Endodermal cell (in vitro differentiated cells): ENCODE measurements at regions not wholly inside any gene's neighbourhood (a gene's known extent, or its start where the extent isn't known, plus 50 kb on each side); places are given as distances from the start of the nearest gene placed in this dataset.

Experiments used
- DNase-seq: peaks from one replicate; pipeline ENCODE4 v3.0.0-alpha.2; 2017
- H3K27ac ChIP-seq: 2 replicates; pipeline ENCODE4 v1.5.1; 2013; ENCODE audit warnings: mild to moderate bottlenecking, low read depth, low read length, moderate library complexity
- H3K27me3 ChIP-seq: 2 replicates; pipeline ENCODE4 v1.6.1; 2013; ENCODE audit warnings: mild to moderate bottlenecking, low read length, moderate library complexity; ENCODE audit not compliant: insufficient read depth, control insufficient read depth, poor library complexity, severe bottlenecking
- H3K36me3 ChIP-seq: 2 replicates; pipeline ENCODE4 v1.7.0; 2013; ENCODE audit warnings: mild to moderate bottlenecking, low read length, moderate library complexity; ENCODE audit not compliant: control insufficient read depth, insufficient read depth
- H3K4me1 ChIP-seq: one replicate; pipeline ENCODE4 v1.7.0; 2013; ENCODE audit warnings: low read length; ENCODE audit not compliant: control insufficient read depth, insufficient read depth
- H3K4me3 ChIP-seq: 2 replicates; pipeline ENCODE4 v1.5.1; 2013; ENCODE audit warnings: mild to moderate bottlenecking, low read length, moderate library complexity
- H3K9ac ChIP-seq: 2 replicates; pipeline ENCODE4 v1.6.1; 2013; ENCODE audit warnings: mild to moderate bottlenecking, low read length, moderate library complexity; ENCODE audit not compliant: poor library complexity, severe bottlenecking; ENCODE audit errors: extremely low read depth
- H3K9me3 ChIP-seq: 2 replicates; pipeline ENCODE4 v1.6.1; 2013; ENCODE audit warnings: mild to moderate bottlenecking, low read length, moderate library complexity; ENCODE audit not compliant: control insufficient read depth
- H3K27ac Mint-ChIP-seq: 2 replicates; pipeline ENCODE4 v1.8.0; 2020; ENCODE audit warnings: mixed read lengths
- H3K27me3 Mint-ChIP-seq: 2 replicates; pipeline ENCODE4 v1.8.0; 2021; ENCODE audit warnings: mild to moderate bottlenecking, mixed read lengths; ENCODE audit not compliant: insufficient read depth
- H3K36me3 Mint-ChIP-seq: 2 replicates; pipeline ENCODE4 v1.8.0; 2020; ENCODE audit warnings: low read depth, mixed read lengths
- H3K4me1 Mint-ChIP-seq: 2 replicates; pipeline ENCODE4 v1.8.0; 2020; ENCODE audit warnings: mixed read lengths
- H3K4me3 Mint-ChIP-seq: 2 replicates; pipeline ENCODE4 v1.8.0; 2020; ENCODE audit warnings: mild to moderate bottlenecking, moderate library complexity, mixed read lengths
- H3K9me3 Mint-ChIP-seq: 2 replicates; pipeline ENCODE4 v1.8.0; 2020; ENCODE audit warnings: mild to moderate bottlenecking, mixed read lengths
- CTCF ChIP-seq: fragments of 200-600 bp; sonication (generic); conservative IDR thresholded peaks from 2 replicates; pipeline ENCODE4 v1.5.0; 2021; ENCODE audit warnings: antibody characterized with exemption, mild to moderate bottlenecking
- WGBS, 2 experiments: methylation state at CpG; one replicate each; pipeline versions ENCODE4 v1.1.5 to v1.1.7; 2013; ENCODE audit warnings: missing lambda C conversion rate in 2 of 2, mixed read lengths in 1 of 2; ENCODE audit not compliant: insufficient coverage in 1 of 2, insufficient read length in 1 of 2; 5-methylcytosine and 5-hydroxymethylcytosine counted together

GRCh38 chr11:103548838-103549237 lies 439.6 kb downstream of the DYNC2H1 start:
- H3K9me3 ChIP-seq = no peaks in the 10 kb centered on the region
- no peak overlapping the region for H3K9ac ChIP-seq
- H3K27ac ChIP-seq = no peak overlapping the region
- TF ChIP-seq CTCF = no peak
- Mint-ChIP-seq H3K27ac (no peak overlapping the region), H3K4me1 (no peaks in the 10 kb centered on the region), H3K4me3 (no peak overlapping the region), H3K9me3 (no peaks in the 10 kb centered on the region), H3K36me3 (no peaks in the 10 kb centered on the region), H3K27me3 (no peaks in the 10 kb centered on the region)
- WGBS, 2 experiments = 100% methylated on average over 1 of the region's 1 CpG; no CpG with 5 or more reads in 1 of the 2 experiments
- no peak overlapping the region for H3K4me3 ChIP-seq
- DNase-seq = no peak
- no peaks in the 10 kb centered on the region for H3K4me1 ChIP-seq
- H3K27me3 ChIP-seq = no peaks in the 10 kb centered on the region
- H3K36me3 ChIP-seq = no peaks in the 10 kb centered on the region

GRCh38 chr11:103550811-103551210 lies 441.6 kb downstream of the DYNC2H1 start:
- no peak overlapping the region for H3K9ac ChIP-seq
- no peak overlapping the region for H3K27ac ChIP-seq
- Mint-ChIP-seq H3K9me3 (no peaks in the 10 kb centered on the region), H3K27me3 (no peaks in the 10 kb centered on the region), H3K27ac (no peak overlapping the region), H3K36me3 (no peaks in the 10 kb centered on the region), H3K4me3 (no peak overlapping the region), H3K4me1 (no peaks in the 10 kb centered on the region)
- H3K9me3 ChIP-seq = no peaks in the 10 kb centered on the region
- no peaks in the 10 kb centered on the region for H3K4me1 ChIP-seq
- H3K27me3 ChIP-seq = no peaks in the 10 kb centered on the region
- no peak overlapping the region for H3K4me3 ChIP-seq
- TF ChIP-seq CTCF = no peak
- 71% methylated on average over 1 of the region's 1 CpG; no CpG with 5 or more reads in 1 of the 2 experiments for WGBS, 2 experiments
- DNase-seq = no peak
- no peaks in the 10 kb centered on the region for H3K36me3 ChIP-seq

- WGBS, 2 experiments = 86 to 90% methylated on average over 5 of the region's 5 CpGs
- H3K36me3 Mint-ChIP-seq = no peaks in the 10 kb centered on the region
- no peaks in the 10 kb centered on the region for H3K27me3 Mint-ChIP-seq
Measured at GRCh38 chr11:103552086-103552485, 442.9 kb downstream of the DYNC2H1 start.

More at GRCh38 chr11:103552086-103552485, 442.9 kb downstream of the DYNC2H1 start:
- Mint-ChIP-seq H3K27ac (no peak overlapping the region), H3K4me1 (no peaks in the 10 kb centered on the region), H3K9me3 (no peaks in the 10 kb centered on the region), H3K4me3 (no peak overlapping the region)
- H3K27ac ChIP-seq = no peak overlapping the region
- no peaks in the 10 kb centered on the region for H3K36me3 ChIP-seq
- H3K4me3 ChIP-seq = no peak overlapping the region
- H3K4me1 ChIP-seq = no peaks in the 10 kb centered on the region
- H3K27me3 ChIP-seq = no peaks in the 10 kb centered on the region
- no peak overlapping the region for H3K9ac ChIP-seq
- no peak for DNase-seq
- TF ChIP-seq CTCF = no peak
- no peaks in the 10 kb centered on the region for H3K9me3 ChIP-seq
